COLO668 (cell line): ENCODE measurements at regions not wholly inside any gene's neighbourhood (a gene's known extent, or its start where the extent isn't known, plus 50 kb on each side); places are given as distances from the start of the nearest gene placed in this dataset.

ENCODE experiments used
- DNase-seq: peaks from one replicate; lab custom pipeline; 2025; ENCODE audit not compliant: unreplicated experiment; lab: John Stamatoyannopoulos, UW

GRCh38 chr5:121706686-121707085 is 145.0 kb upstream of the FTMT start:
- DNase-seq: no peak

DNA sequence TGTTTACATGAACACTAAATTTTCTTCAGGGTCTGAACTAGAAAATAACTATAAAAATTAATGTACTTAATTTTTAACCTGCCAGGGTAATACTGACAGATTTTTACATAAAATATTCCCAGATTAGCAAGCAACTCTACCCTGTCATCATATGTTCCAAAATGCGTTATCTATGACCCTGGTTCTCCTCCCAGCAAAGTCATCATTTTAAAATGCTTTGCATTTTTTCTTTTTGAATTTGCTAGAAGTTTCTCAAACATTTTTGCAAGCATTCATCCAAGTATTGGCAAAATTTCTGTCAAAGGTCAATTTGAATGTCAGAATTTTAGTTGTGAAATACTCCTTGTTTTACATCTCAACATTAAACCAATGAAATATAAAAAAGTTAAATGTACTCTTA is 144.5 kb upstream of the FTMT start:
- no peak for DNase-seq

GRCh38 chr5:121711416-121711815 is 140.3 kb upstream of the FTMT start:
- no peak for DNase-seq

GRCh38 chr5:121719255-121719654 is 132.4 kb upstream of the FTMT start:
- DNase-seq: no peak

GRCh38 chr5:121725450-121725849 is 126.2 kb upstream of the FTMT start:
- no peak for DNase-seq

DNA sequence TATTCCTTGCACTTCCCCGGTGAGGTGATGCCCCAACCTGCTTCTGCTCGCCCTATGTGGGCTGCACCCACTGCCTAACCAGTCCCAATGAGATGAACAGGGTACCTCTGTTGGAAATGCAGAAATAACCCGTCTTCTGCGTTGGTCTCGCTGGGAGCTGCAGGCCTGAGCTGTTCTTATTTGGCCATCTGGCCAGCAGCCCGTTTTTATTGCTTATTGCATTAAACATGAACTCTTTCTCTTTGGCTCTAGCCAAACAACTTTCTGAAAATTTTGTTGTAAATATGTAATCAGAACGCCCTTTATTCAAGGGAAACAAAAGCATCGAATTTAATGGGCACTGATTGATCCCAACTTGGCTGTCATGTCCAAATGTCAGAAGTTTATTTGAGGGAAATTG is 124.7 kb upstream of the FTMT start:
- no peak for DNase-seq

GRCh38 chr5:121731377-121731776 is 120.3 kb upstream of the FTMT start:
- DNase-seq: no peak

DNA sequence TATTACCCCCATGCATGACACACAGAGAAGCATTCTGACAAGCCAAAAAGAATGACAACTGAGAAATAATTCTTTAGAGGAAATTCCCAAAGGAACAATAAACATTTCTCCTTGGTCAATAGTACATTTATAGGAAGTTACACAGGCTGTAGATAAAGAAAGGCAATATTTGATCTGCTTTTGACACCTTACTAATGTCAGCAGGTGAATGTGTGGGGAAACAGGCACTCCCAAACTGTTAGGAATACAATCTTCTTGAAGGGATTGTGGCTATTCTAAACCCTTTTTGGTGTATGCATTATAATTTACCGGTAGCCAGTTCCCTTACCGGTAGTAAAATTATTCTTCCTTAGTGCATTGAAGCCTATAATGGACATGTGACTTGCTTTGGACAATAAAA is 116.1 kb upstream of the FTMT start:
- DNase-seq: no peak

- no peak for DNase-seq
Observed at GRCh38 chr5:121737120-121737519, 114.6 kb upstream of the FTMT start.

DNA sequence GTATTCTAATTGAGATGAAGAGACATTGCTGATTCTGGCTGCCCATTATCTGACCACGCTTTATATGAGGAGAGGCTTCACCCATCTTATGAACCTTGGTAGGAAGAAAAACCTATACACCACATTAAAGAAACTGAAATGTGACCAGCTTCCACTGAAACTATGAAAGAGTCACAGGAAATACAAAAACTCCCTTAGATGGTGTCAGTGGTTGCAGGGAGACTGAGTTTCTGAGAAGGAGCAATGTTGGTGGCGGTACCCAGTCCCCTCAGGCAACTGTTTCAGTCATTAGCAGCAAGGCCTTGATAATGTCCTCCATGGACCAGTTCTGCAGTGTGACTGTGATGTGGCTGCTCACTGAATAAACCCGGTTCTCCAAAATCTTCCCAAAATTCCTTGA is 110.5 kb upstream of the FTMT start:
- no peak for DNase-seq

DNA sequence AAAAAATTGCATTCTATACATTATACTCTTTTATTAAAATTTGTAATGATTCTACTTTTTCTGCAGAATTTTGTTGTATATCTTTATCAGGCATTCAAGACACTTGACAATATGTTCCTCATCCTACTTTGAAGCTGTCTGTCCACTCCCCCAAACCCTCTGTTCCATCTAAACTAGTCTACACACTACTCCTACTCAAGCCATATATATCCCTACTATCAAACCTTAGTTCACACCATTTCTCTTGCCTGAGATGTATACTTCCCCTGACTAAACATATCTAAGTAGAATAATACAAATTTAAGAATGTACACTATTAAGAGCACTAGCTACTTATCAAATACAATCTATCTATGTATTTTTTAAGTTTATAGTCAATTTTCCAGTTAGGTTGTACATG is 107.1 kb upstream of the FTMT start:
- DNase-seq: no peak

DNA sequence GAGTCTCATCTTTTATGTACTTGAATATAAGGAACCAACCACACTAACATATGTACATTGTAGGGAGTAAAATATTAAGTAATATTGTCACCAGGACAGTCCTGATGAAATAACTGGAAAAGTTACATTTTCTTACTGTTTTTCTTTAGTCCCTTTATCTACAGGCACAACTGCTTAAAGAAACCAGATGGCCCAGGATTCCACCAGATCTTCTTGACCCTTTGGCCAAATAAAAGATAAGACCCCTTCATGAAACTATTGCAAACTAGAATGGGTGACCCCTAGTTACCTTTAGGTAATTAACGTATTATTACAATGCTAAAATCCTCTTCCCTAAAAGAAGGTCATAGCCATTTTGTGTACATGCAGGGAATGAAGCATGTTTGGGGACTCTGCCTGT is 106.3 kb upstream of the FTMT start:
- DNase-seq: no peak

GRCh38 chr5:121746763-121747162 is 104.9 kb upstream of the FTMT start:
- DNase-seq: no peak

DNA sequence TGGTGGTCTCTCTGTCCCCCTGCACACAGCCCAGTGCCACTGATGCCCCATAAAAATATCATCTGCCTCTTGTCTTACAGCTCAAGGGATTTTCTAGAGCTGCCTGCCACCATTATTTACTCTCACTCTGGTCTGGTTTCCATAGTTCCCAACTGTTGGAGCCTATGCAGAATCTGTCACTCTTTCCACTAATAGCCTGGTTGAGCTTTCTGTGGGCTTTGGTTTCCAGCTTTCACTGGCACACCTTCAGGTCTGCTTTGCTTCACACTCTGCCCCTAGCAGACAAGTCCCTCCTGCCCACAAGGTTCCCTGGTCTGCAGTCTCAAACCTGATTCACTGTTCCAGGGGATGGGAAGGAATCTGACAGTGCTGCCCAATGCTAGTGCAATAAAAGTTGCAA is 103.0 kb upstream of the FTMT start:
- DNase-seq: no peak

GRCh38 chr5:121752149-121752548 is 99.5 kb upstream of the FTMT start:
- no peak for DNase-seq

DNA sequence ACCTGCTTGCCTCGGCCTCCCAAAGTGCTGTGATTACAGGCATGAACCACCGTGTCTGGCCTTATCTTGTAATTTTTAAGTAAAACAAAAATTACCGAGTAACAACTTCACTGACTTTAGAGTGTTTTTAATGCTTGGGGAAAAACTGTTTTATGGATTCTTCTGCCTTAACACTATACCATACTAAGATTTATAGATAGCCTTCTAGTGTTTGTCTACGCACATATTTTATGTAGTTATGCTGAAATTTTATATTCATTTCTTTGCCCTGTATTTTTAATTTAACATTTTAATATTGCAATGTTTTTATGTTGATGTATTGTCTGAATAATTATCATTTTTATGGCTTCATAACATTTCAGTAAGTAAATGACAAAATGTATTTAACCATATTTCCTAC is 96.4 kb upstream of the FTMT start:
- DNase-seq: no peak

DNA sequence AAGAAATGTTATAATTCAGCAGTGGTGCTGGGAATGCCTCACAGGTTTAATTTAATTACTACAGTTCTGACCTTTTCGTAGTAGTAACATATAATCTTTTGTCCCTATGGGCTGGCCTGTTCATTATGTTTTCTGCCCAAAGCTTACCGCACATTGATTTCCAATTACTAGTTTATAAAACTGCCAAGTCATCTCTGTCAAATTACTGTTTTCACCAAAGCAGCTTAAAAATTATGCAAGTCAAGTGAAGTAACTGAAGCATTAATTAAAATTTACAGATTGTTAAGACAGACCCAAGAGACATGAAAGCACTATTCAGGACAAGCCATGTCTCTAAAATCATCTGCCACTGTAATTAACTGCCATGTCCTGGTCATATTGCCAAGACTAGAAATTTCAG is 93.9 kb upstream of the FTMT start:
- no peak for DNase-seq

DNA sequence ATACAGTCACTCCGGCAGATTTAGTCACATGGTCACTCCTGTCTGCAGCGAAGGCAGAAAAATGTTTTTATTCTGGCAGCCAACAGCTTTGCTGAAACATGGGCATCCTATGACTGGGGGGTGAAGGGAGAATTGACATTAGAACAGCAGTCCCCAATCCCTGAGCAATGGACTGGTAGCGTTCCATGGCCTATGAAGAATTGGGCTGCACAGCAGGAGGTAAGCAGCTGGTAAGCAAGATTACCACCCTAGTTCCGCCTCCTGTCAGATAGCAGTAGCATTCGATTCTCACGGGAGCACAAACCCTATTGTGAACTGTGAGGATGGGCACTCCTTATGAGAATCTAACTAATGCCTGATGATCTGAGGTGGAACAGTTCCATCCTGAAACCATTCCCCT is 93.1 kb upstream of the FTMT start:
- DNase-seq: no peak

GRCh38 chr5:121762426-121762825 is 89.3 kb upstream of the FTMT start:
- DNase-seq: no peak

DNA sequence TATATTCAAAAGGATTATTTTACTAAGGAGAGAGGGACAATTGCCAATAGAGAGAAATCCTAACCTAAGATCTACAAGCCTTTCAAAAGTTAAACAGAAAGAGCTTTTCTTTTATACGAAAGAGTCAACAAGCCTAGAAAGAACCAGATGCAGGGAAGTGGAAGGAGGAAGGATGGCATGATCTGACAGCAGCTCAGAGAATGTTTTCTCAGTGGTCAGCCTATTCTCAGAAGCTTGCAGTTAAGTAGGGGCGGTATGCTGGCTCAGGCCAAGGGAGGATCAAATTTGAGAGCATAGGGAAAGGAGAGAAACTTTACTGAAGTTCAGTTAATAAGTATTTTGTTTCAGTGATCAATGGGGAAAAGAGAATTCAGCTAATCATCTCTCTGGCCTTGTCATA is 88.0 kb upstream of the FTMT start:
- DNase-seq: no peak

DNA sequence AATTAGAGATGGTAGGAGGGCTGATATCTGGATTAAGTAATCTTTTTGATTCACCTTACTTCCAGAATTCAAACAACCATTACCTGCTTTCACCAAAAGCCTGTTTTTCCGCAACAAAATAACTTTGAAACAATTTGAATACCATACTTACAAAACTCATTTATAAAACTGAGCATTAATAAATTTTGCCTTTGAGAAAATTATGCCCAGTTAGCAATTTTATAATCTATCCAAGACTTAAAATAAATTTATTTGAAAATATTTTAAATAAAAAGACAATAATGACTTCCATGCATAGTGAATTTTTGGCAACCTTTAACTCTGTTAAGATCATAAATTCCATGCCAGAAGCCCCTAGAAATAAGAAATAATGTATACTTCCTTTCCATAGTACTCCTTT is 71.3 kb upstream of the FTMT start:
- no peak for DNase-seq

DNA sequence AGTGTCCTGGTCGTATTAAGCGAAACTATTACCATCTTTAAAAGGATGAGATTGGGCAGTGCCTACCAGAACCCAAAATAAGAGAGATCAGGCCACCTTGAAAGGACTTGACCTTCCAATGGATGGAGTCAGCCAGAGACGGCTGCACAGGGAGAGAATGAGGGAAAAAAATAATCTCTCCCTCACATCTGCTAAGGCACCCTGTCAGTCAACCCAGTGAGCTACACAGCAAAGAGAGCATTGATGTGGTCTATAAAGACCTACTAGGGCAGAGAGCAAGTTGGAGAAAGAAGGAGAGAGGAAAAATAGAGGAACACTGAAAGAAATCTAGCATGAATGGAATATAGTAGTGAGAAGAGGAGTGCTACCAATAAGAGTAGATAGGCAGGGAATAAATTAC is 68.0 kb upstream of the FTMT start:
- no peak for DNase-seq

GRCh38 chr5:121793791-121794190 is 57.9 kb upstream of the FTMT start:
- DNase-seq: no peak

GRCh38 chr5:121795511-121795910 is 56.2 kb upstream of the FTMT start:
- no peak for DNase-seq
